OCI-LY1 (cell line): ENCODE measurements at regions not wholly inside any gene's neighbourhood (a gene's known extent, or its start where the extent isn't known, plus 50 kb on each side); places are given as distances from the start of the nearest gene placed in this dataset.

Experiments used
- CTCF ChIP-seq: fragments of 200-600 bp; sonication (generic), shearing (Covaris generic); IDR thresholded peaks from 2 replicates; pipeline ENCODE4 v1.5.1; 2017; ENCODE audit warnings: mild to moderate bottlenecking, antibody characterized with exemption, low read length, moderate library complexity, mixed read lengths
- EZH2 ChIP-seq: fragments of 200-600 bp; sonication (generic), shearing (Covaris generic); IDR thresholded peaks from 2 replicates; pipeline ENCODE4 v1.8.0; 2017; ENCODE audit warnings: borderline replicate concordance, mixed run types, mild to moderate bottlenecking, antibody characterized with exemption, low read length, moderate library complexity, mixed read lengths

DNA sequence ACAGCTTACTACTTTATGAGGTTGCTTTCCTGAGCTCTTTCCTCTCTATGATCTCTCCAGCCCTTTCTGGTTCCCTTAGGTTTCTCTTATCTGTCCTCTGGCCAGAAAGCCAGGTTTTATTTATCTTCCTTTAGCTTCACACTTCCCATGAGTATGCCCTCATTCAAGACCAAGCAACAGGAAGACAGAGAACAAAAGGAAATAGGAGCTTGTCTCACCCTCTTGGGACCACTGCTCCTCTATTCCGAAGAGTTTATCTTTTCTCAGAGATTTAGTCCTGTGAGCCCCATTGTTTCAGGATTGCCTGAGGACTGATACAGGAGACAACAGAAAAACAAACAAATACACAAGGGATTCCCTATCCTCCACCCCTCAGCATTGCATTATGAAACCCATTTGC is 62.4 kb upstream of the CCDC179 start:
- TF ChIP-seq CTCF (no peak), EZH2 (no peak)
